T-helper 22 cell (primary cell): ENCODE measurements at regions not wholly inside any gene's neighbourhood (a gene's known extent, or its start where the extent isn't known, plus 50 kb on each side); places are given as distances from the start of the nearest gene placed in this dataset.
"Not testable (repeated sequence)": the region's sequence is repeated elsewhere in the genome, so short reads cannot be mapped to it uniquely, and the experiment has no call there.

Experiments
- DNase-seq: peaks from one replicate; pipeline ENCODE4 v3.0.0-alpha.2; 2020; ENCODE audit warnings: low read depth

DNA sequence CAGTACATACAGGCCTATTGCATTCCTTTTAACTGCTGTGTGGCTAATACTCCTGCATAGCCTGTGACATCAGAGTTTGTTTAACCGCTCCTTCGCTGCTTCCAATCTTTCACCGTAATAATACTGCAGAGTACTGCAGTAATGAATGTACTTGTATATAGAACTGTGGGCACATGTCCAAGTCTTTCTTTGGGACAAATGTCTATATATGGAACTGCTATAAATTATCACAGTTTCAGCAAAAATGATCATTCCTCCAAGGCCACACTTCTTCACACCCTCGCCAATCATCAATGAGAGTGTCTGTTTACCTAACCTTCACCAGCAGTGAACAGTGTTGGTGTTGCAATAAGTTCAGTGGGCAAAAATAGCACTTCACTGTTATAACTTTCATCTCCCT, 230.4 kb downstream of the SP3 start:
- DNase-seq, result no peak

DNA sequence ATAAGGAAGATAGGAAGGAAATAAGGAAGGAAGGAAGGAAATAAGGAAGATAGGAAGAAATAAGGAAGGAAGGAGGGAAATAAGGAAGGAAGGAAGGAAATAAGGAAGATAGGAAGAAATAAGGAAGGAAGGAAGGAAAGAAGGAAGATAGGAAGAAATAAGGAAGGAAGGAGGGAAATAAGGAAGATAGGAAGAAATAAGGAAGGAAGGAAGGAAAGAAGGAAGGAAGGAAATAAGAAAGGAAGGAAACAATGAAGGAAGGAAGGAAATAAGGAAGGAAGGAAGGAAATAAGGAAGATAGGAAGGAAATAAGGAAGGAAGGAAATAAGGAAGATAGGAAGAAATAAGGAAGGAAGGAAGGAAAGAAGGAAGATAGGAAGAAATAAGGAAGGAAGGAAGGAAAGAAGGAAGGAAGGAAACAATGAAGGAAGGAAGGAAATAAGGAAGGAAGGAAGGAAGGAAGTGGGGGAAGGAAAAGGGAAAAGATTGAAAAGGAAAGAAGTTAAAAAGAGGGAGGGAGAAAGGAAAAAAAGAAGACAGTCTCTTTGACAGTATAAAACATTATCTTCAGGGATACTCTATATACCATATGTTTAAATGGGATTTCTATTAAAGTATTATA, 227.1 kb downstream of the SP3 start:
- not testable (repeated sequence) for DNase-seq

DNA sequence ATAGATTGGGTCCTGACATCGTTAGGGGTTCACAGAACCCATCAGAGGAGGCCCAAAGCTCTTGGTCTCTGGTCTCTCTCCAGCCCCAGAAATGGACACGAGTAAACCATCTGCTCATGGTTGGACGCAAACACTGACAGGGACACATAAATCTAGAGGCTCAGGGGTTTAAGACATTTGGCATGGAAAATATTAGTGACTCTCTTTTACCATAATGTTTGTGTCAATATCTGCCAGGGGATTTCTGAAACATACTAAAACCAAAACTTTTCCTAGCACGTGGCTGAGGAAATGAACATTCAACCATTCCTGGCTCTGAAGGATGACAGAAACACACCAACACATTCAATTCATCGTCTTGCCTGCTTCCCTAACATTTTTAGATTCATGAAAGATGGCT, 226.2 kb downstream of the SP3 start:
- DNase-seq, result no peak

DNA sequence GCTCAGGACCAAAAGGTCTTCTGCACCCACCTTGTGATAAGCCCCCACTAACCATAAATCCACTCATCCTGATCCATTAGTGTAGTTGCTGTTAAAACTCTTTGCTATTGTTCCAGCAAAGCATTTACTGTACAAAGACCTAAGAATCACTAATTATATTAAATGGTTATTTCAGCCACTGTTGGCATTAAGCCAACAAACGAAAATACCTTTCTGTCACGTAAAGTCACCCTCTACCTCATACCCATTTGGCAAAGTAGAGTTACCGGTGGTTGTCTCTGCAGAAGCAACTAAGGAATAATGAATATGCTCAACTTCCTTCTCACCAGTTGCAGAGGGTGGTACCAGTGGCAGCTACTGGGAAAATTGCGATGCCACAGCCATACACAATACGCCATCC, 224.5 kb downstream of the SP3 start:
- no peak for DNase-seq

DNA sequence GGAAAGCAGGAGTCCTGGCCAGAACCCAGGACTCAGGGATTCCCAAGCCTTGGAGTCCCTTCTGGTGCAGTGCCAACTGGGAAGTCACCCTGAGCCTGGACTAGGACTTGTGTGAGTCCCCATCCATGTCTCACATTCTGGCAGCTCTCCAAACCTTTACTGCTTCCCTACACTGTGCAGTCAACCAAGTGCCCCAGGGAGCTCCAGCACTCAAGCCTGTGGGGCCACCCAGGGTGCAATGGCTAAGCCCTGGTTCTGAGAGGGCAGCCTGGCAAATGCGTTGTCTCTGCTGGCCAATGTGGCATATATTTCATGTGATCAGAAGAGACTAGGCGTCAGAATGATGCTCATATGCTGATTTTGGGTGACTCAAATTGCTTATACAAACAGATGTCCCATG, 223.4 kb downstream of the SP3 start:
- DNase-seq, result no peak

DNA sequence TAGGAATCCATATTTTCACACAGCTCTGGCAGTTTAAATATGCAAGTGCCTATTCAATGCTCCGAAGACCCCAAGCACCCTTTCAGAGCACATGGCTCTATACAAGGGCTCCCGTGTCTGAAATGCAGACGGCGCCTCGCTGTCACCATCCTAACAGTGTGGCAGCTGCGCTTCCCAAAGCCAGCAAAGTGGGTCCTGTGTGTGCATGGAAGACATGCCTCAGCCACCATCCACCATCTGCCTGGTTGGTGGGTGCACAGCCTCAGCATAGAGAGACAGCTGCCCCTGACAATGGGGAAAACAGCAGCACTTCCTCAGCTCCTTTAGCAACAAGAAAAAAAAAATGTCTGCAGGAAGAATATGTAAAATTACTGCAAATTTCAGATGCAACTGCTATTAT, 218.1 kb downstream of the SP3 start:
- no peak for DNase-seq

DNA sequence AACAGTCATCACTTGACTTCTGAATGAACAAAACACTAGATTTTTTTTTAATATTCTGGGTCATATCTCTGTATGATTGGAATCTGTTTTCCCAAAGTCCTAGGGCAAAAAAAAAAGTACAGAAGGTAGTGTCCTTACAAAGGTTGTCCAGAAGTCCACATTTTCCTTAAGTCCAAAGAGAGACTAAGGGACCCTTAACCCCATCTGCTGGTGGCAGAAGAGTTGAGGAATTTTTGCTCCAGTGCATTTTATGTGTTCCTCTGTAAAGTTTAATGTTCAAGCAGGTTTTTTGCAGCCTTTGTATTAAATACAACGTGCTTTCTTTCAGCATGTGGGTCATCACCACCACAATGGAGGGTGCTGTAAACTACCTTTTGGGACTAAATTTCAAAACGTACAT, 215.9 kb downstream of the SP3 start:
- DNase-seq, result no peak

DNA sequence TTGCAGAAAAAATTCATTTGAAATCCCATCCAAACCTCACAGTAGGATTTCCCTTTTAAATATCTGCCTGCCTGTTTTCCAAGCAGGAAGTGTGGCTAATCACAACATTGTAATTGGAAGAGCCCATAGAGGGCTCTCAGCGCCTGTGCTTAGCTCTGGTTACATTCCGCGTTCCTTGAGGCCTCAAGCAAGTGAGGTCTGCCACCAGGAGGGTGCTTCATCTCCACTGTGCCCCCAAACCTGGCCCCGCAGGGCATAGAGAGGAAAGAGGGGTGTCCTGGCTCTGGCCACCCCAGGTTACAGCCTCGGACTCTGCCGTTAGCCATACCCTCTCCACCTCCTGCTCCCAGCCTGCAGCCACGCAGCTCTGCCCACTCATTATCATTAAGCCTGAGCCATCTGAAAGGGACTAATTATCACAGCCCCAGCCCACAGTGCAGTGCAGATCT, 214.8 kb downstream of the SP3 start:
- no peak for DNase-seq

DNA sequence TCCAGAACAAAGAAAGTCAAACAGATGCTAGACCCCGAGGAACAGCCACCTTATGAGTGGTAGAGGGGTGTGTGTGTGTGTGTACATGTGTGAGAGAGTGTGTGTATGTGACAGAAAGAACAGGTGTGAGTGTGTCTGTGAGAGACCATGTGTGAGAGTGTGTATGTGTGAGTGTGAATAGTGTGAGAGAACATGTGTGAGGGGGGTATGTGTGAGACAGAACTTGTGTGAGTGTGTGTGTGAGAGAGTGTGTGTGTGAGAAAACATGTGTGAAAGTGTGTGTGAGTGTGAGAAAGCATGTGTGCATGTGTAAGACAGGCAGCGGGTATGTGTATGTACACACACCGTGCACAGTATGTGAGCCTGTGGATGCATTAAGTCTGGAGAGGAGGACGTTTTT, 214.3 kb downstream of the SP3 start:
- DNase-seq, result no peak

DNA sequence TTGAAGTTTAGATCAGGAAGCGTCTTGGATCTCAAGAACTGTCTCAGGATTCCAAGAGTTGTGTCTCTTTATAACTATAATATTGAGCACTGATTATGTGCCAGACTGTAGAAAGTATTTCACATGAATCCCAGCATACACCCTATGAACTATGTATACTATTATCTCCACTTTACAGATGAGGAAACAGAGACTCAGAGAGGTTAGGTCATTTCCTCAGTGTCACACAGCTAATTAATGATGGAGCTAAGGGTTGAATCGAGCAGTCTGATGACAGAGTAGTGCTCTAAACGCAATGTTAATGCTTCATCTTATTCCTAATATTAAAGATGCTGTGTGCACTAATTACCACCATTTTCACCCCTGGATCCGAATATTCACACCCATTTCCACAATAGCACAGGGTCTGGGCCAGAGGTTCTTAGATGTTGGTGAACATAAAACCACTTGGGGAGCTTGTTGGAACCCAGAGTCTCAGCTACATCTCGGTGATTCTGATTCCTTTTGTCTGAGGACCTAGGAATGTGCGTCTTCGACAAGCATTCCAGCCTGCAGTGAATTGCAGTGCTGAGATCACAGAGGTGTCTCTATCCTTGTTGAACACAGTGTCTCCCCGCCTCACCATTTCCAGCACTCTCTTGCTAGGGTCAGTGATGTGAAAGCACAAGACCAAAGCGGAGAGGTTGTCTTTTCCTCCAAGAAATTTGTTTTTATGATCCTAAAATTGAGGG, 213.8 kb downstream of the SP3 start:
- DNase-seq, result no peak

DNA sequence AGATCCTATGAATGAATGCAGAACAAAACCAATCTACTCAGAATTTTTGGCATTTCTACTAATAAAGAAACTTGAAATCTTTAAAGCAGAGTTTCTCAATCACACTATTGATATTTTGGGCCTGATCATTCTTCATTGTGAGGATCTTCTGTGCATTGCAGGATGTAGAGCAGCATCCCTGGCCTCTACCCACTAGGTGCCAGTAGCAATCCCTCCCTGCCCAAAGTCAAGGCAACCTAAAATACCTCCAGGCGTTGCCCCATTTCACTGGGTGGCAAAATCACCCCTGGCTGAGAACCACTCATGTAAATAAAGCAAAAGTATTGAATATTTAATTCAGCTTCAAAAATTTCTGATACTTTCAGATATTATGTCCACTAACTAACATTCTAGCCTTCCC, 213.0 kb downstream of the SP3 start:
- DNase-seq, result no peak

DNA sequence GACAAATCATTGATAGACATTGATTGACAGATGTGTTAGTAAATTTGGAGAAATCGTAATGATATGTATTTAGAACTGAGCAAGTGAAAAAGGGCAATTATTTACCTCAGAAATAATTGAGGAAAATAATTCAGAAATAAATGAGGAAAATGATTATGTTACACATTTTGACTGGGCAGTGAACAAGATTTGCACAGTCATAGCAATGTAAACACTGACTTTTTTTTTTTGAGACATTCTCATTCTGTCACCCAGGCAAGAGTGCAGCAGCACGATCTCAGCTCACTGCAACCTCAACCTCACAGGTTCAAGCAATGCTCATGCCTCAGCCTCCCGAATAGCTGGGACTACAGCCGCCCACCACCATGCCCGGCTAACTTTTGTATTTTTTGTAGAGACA, 211.7 kb downstream of the SP3 start:
- no peak for DNase-seq

DNA sequence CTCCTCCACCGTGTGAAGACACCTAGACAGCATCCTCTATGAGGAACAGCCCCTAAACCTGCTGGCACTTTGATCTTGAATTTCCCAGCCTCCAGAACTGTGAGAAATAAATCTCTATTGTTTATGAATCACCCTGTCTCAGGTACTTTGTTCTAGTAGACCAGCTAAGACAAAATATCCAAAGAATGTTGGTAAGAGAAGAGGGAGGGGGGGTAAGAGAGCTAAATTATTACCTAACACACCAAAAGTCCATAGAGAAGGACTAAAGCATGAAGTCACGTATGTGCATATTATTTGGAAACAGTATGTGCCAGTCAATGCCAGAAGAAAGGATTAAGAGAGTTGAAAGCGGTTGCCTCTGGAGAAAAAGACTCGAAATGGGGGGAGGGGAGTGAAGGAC, 211.0 kb downstream of the SP3 start:
- DNase-seq, result no peak

DNA sequence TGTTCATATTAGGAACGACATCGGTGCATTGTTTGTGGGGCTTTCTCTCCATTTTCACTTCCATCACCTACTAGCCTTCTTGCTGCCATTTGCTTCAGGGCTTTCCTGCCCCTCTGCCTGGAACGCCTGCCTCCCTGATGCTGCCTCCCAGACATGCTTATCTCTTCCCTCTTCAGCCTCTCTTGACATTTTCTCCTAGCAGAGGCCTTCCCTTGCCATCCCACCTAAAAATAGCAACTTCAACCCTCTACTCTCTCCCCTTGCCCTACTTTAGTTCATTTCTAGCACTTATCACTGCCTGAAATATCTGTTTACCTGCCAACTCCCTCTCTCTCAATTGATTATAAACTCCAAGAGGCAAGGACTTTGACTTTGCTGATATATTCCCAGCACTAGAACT, 210.3 kb downstream of the SP3 start:
- DNase-seq, result no peak

DNA sequence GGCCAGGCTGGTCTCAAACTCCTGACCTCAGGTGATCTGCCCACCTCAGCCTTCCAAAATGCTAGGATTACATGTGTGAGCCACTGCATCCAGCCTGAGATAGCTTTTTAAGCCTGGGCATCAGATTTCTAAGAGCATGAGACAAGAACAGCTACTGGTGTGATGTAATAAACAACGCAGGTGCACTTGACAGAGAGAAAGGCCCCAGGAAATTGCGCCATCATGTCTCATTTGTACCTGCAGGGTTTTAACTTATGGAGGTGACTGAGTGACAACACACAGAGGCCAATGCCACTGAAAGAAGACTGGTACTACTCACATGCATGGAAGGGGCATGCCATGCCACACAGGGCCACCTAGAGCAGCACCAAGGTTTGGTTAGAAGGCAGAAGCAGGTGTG, 209.4 kb downstream of the SP3 start:
- DNase-seq, result no peak

DNA sequence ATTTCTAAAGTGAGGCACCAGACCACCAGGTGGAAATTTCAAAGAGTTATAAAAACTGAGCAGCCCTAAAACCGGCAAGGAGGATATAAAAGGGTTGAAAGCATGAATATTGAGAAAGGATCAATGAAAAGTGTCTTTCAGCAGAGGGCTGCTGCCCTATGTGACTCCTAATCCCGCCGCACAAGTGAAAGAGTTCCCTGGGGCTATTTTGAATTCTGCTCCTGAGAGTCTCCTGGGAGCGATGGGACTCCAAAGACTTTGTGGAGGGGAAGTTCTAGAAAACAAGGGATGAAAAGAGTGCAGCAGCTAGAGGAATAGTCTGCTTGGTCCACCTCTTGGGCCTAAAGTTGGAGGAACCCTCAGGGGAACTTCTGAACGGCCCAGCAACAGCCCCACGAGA, 205.2 kb downstream of the SP3 start:
- DNase-seq, result no peak

DNA sequence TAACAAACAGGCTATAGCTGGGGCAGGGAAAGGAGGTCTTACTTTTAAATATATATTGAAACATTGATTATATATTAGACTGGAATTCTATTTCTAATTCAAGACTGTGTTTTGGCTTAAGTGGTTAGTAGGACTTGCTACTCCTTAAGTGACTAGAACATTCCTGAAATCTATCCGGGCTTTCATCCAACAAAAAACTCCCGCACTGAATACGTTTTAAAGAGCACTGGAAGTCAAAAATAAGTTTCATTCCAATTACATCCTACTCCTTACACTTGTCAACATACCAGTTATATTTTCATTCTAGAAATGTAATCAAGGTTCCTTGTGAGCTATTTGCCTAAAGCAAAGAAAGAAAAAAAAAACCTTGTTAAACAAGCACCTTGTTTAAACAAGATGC, 204.6 kb downstream of the SP3 start:
- DNase-seq, result no peak

DNA sequence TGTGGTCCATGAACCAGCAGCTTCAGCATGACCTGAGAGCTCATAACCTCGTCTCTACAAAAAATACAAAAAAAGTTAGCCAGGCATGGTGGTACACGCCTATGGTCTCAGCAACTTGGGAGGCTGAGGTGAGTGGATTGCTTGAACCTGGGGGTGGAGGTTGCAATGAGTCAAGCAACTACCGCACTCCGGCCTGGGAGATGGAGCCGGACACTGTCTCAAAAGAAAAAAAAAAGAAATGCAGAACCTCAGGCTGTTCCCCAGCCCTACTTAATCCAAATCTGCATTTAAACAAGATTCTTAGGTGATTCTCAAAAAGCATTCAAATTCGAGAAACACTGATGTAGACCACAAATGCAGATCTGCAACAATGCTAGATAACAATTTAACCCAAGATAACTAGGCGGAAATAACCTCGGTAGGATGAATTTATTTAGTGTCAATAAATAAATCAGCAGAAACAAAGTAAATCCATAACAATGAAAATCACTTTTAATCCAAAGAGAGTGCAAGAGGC, 203.5 kb downstream of the SP3 start:
- no peak for DNase-seq

DNA sequence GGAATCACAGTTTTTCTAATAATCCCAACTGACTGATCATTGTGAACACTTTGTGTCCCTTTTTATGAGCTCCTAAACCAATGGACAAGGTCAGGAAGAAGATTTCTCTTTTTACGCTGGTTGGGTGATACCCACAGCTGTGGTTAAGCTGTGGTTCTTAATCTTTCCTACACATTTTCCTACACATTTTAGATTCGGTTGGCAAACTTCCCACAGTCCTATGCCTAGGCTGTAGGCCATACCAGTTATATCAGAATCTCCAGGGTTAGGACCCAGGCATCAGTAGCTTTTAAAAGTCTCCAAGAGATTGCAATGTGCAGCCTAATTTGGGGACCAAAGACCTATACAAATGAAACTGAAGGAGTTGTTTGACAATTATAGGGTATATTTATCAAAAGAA, 203.0 kb downstream of the SP3 start:
- DNase-seq, result no peak

DNA sequence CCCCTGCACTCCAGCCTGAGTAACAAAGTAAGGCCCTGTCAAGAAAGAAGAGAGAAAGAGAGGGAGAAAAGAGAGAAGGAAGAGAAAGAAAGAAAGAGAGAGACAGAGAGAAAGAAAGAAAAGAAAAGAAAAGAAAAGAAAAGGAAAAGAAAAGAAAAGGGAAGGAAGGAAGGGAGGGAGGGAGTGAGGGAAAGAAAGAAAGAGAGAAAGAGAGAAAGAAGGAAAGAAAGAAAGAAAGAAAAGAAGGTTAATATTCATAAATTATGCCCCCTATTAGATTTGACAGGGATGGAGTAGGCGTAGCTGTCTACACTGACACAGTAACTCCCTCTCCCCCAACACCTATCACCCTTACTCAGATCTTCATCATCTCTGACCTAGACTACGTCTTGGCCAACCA, 202.3 kb downstream of the SP3 start:
- no peak for DNase-seq

DNA sequence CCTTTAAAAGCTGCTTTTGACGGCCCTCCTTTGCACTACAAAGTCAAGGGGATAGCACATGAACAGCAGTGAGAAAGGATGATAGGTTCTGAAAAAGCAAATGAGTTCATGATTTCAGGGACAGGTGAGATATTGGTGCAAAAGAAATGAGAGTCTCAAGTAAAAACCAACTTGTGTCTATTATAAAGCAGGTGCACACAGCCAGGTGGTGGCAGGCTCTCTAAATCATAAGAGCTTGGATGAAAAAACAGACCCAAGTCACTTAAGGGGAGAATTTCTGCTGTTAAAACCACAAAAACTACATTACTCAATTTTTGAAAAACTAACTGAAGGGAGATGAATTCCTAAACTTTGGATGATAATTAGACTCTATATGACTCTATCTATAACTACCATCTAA, 201.5 kb downstream of the SP3 start:
- DNase-seq, result no peak

DNA sequence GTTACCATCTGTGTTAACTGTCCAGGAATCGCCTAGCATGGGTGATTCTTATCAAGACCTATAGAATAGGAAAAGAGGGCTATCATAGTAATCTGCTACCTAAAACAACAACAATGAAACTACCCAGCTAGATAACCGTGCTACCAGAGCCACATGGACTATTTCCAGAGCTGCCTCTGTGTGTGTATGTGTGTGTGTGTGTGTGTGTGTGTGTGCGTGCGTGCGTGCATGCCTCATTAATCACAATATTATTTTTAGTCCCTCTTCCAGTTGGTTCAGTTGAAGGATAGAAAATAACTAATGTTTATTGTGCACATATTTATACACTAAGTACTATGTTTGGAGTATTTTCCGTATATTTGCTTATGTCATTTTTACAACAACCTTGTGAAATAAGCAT, 201.1 kb downstream of the SP3 start:
- no peak for DNase-seq

DNA sequence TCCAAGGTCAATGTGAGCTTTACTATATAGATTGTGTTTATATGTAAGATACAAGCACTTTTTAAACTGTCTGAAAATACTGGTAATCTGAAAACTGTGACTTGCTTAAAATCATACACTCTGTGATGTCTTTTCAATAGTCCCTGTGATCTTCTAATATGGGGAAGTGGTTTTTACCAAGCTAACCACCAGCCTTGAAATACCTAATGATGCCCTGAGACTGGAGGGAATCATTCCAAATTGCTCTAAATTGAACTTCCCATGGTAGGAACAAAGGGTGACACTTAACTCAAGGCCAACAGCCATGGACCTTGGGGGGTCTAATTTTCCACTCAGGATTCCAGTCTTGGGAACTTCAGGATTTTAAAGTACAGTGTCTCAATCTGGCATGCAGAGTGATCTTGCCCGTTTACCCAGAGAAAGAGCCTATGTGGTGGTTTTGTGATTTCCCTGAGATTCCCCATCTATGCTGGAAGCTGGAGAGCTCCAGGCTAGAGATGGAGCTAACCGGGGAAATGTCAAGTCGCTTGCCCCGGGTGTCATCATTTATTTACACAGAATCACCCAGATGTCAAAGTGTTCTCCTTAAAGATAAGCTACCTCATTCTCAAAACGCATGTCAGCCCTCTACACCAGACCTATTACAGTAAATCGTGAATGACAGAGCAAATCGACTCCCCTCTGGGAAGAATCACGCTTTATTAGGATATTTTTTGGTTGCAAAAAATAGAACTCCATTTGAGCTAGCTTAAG, 198.5 kb downstream of the SP3 start:
- DNase-seq, result no peak
